NCI-H187 (cell line): ENCODE measurements at regions not wholly inside any gene's neighbourhood (a gene's known extent, or its start where the extent isn't known, plus 50 kb on each side); places are given as distances from the start of the nearest gene placed in this dataset.
"Not testable (repeated sequence)": the region's sequence is repeated elsewhere in the genome, so short reads cannot be mapped to it uniquely, and the experiment has no call there.

Experiments used
- DNase-seq, 2 experiments: peaks; one replicate each; lab custom pipeline; 2025; lab: John Stamatoyannopoulos, UW

- DNase-seq: no peak
Measured at GRCh38 chr2:7683196-7683595, 766.0 kb downstream of the RNF144A start.

DNA sequence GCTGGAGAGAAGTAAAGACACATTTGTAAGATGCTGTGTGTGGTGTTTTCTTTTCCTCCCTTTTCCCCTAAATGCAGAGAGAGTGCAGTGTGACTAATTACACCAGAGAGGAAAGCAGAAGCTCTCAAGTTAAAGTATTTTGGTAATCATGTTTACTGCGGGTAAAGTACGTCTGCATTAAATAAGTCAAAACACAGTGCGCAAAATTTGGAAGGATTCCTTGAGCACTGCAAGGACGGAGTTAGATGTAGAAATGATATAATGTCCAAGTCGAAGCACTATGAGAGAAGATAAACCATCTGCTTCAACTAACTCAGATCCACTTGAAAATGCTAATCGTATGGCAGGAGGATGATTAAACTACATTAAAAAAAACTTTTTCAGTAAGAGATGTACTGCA lies 766.5 kb downstream of the RNF144A start:
- no peak for DNase-seq

GRCh38 chr2:7685342-7686015 lies 768.3 kb downstream of the RNF144A start:
- no peak for DNase-seq

GRCh38 chr2:7686016-7686385 lies 768.8 kb downstream of the RNF144A start:
- no peak for DNase-seq

- no peak for DNase-seq
Measured at GRCh38 chr2:7691961-7692656, 774.9 kb downstream of the RNF144A start.

GRCh38 chr2:7692657-7693161 lies 775.5 kb downstream of the RNF144A start:
- no peak for DNase-seq

- no peak for DNase-seq
Measured at GRCh38 chr2:7693246-7694075, 776.2 kb downstream of the RNF144A start.

GRCh38 chr2:7694076-7694985 lies 777.1 kb downstream of the RNF144A start:
- DNase-seq: no peak

GRCh38 chr2:7696556-7696955 lies 779.3 kb downstream of the RNF144A start:
- DNase-seq: not testable (repeated sequence)

DNA sequence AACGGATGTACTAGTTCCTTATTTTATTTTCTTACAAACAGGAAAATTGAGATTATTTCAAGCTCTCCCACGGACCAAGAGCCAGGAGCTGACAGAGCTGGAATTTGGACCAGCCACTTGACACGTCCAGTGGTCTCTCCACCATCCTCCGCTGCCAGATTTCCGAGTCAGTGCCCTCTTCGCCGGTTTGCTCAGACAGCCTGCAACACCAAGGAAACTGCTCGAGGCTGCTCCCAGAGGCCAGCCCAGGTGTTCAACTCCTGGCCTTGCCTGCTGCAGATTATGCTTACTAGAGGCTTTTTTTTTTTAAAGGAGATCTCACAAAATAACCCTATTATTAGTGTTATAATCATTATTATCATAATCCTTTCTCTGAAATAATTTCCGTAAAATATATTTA lies 779.8 kb downstream of the RNF144A start:
- no peak for DNase-seq

- no peak for DNase-seq
Measured at GRCh38 chr2:7701791-7702190, 784.6 kb downstream of the RNF144A start.

DNA sequence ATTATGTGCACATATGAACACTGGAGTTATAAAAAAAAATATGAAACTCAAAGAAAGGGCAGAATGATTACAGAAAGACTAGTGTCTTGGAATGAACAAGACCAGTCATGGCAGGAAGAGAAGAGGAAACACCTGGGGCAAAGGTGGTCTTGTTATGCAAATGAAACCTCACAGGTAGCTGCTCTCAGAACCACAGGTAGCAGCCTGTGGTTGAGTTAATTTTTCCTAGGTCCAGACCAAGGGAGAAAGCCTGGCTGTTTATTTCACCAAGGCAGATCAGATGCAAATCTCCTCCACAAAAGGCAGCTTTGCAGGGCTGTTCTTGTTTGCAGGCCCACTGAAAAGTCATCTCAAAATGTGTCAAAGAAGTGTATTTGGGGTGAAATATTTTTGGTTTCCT lies 785.8 kb downstream of the RNF144A start:
- no peak for DNase-seq

- DNase-seq: peak in 1 of 2 experiments; percentile 23
Measured at GRCh38 chr2:7703543-7704144, 786.4 kb downstream of the RNF144A start.

- DNase-seq: no peak
Measured at GRCh38 chr2:7704296-7704865, 787.2 kb downstream of the RNF144A start.

DNA sequence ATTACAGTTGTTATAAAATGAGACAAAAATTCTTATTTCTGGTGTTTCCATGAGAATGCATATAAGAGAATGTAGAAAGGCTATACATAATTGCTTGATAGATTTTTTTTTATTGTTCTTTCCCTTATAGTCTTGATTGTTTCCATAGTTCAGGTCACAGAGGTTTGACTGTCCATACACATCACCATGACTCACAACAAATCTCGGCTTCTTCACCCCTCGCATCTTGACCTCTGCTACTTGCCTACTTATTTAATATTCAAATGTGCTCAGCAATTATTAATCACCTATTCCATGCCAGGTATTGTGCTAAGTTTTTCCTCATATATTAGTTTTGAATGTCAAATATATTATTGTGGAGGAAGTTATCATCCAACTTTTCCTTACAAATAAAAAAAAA lies 789.6 kb downstream of the RNF144A start:
- no peak for DNase-seq

- DNase-seq: no peak
Measured at GRCh38 chr2:7707723-7708122, 790.5 kb downstream of the RNF144A start.

GRCh38 chr2:7709907-7710306 lies 792.7 kb downstream of the RNF144A start:
- DNase-seq: no peak

DNA sequence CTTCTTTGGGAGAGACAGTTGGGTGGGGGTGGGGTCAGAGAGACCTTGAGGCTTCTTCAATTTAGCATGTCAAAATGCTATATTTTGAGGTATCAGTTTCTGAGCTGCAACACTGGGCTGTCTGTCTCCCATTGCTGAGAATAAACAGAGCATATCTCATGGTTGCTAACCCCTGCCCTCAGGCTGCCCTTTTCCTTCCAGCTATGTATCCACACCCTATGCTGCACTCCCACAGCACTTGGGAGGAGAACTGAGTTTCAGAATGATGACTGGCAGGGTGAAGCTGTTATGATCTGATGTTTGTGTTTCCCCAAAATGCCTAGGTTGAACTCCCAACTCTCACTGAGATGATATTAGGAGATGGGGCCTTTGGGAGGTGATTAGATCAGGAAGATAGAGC lies 794.0 kb downstream of the RNF144A start:
- DNase-seq: no peak

DNA sequence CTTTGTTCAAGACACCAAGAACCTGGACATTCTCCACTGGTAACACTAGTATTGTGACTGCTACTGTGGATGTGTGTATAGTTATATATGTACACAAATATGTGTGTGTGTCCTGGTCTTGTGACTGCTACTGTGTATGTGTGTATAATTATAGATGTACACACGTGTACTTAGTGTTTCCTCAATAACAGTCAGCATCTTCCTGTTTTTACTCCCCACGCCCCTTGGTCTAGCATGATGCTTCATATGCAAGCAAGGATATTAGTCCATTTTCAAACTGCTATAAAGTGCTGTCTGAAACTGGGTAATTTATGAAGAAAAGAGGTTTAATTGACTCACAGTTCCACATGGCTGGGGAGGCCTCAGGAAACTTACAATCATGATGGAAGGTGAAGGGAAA lies 802.7 kb downstream of the RNF144A start:
- DNase-seq: no peak

GRCh38 chr2:7721413-7721995 lies 804.3 kb downstream of the RNF144A start:
- no peak for DNase-seq
